ENCODE measurements at regions not wholly inside any gene's neighbourhood (a gene's known extent, or its start where the extent isn't known, plus 50 kb on each side); places are given as distances from the start of the nearest gene placed in this dataset.
"Not testable (repeated sequence)": the region's sequence is repeated elsewhere in the genome, so short reads cannot be mapped to it uniquely, and the experiment has no call there.

DNA sequence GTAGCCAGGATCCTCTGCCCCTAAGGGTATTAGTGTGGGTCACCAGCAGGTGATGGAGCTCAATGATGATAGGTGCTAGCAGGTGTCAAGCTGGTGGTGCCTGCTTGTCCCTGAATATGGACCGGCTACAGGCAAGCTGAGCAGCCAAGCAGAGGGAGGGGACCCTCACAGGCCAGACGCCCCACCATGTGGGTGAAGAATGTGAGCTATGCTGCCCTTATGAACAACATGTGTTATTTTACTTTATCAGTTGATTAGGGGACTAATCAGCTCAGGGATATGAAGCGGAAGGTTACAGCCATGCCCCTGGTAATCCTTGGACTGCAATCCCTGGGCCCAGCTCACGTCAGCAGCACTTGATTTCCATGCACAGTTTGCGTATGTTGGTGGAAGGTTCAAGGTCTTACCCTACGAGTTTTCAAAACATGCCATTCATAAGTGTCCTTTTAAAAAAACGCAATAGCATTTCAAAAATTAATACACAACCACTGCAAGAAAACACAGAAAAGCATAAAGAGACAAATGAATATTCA is 106.0 kb downstream of the CDC7 start:
- DNase-seq: no peak

DNA sequence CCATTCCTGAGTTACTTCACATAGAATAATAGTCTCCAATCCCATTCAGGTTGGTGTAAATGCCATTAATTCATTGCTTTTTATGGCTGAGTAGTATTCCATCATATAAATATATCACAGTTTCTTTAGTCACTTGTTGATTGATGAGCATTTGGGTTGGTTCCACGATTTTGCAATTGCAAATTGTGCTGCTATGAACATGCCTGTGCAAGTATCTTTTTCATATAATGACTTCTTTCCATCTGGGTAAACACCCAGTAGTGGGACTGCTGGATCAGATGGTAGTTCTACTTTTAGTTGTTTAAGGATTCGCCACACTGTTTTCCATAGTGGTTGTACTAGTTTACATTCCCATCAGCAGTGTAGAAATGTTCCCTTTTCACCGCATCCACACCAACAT is 107.0 kb downstream of the CDC7 start:
- DNase-seq: not testable (repeated sequence)

DNA sequence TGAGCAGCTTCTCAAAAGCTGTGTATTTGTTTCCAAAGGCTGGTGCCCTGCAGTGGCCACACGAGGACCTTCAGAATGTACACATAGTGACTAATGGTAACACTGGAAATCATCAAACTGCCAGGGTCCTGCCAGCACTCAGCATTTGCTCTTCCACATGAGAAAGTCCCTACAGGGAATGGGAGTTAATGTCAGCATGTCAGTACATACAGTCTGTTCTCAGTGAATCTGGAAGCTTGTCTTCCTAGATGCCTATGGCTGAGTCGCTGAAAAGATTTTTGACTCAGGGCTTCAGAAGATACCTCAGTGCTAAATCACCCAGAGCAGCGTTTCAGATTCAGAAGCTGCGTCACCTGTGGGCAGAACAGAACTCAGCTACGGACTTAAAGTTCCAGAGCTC is 108.2 kb downstream of the CDC7 start:
- DNase-seq: no peak

DNA sequence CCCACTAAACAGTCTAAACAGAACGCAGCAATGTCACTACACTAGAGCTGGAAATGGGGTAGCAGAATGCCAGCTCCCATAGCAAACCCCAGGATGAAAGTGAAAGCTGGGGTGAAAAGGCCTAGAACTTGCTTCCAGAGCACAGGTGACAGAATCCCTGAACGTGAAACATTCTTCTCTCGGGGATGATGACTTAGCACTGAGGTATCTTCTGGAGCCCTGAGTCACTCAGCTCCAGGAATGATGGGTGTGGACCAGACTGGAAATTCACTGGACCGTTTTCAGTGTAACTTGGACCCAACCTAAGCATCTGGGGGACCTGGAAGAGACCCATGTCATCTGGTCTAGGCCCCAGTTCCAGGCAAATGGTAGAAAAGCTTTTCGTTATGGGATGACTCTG is 108.9 kb downstream of the CDC7 start:
- DNase-seq: no peak

DNA sequence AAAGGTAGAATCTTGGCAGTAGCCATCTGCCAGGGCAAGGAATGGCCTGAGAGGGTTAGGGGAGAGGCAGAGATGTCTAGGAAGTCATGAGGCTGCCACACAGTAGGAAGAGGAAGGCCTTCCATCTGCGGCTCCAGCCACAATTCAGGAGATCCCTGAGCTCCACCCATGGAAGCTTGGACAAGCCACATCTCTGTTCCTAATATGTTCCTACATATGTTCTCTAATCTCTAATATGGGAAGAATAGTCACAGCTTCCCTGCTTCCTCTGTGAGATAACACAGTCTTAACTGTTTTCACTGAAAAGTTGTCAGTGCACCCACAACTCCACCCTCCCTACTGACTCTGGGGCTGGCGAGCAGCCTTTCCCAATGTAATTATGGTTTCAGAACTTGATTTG is 109.5 kb downstream of the CDC7 start:
- DNase-seq: no peak

DNA sequence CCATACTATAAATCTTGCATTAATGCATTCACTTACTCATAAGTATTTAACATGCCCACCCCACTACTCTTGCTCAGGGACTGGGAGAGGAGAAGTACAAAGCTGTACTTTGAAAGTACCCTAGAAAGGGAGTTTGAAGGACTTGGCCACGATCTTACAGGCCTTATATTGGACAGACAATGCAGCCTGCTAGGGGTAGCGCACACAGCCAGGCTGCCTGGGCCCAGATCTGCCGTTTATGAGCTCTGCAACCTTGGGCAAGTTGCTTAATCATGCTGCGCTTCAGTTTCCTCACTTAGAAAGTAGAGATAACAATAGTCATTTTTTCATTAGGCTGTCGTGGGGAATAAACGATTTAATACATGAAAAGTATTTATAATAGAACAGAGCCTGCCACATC is 110.1 kb downstream of the CDC7 start:
- DNase-seq: no peak

DNA sequence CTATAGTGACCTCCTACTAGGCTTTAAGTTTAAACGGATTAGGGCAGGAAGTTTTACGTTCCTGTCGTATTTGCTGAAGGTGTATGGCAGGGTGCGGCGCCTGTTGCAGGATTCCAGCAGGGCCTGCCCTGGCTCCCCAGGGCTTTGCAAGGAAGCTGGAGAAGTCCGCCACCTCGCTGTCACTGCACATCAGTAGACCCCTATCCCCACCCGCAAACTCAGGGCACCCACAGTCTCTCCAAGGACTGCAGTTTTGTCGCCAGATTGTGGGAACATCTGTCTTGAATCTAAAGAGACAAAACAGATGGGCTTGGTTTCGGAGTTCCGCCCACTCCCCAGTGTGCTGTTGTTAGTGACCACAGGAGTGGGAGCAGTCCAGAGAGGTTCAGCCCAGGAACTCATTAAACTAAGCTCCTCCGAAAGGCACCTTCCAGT is 110.8 kb downstream of the CDC7 start:
- DNase-seq: no peak

DNA sequence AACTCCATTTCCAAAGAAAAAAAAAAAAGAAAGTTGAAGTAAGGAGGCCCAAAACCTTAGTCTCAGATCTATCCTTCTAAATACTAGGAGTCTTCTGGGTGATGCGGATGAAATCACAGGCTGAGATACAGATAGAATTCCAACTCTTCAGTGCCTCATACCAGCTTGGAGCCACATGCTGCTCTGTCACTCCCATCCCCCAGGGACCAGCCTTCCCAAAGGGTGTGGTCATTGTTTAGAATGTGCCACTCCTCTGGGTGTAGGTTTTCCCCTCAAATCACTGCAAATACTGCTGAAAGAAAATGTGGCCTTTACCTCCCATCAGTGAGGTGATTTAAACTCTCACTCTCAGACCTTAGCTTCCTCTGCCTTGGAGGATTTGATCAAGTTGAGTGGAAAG is 112.9 kb downstream of the CDC7 start:
- DNase-seq: no peak

DNA sequence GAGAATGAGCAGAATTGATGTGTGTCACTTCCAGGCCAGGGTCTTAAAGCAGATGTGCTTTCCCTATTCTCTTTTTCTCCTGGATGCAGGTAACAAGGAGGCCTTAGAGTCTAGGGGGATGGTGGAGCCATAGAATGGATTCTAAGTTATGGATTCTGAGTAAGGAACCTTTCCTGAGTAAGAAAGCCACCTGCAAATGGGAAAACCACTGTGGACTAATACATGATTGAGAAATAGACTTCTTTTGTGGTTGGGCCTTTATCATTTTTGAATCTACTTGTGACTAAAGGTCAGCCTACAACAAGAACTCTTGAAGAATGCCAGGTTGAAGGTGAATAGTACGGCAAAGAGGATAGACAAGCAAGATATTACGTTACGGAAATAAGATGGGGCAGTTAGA is 116.1 kb downstream of the CDC7 start:
- DNase-seq: no peak

DNA sequence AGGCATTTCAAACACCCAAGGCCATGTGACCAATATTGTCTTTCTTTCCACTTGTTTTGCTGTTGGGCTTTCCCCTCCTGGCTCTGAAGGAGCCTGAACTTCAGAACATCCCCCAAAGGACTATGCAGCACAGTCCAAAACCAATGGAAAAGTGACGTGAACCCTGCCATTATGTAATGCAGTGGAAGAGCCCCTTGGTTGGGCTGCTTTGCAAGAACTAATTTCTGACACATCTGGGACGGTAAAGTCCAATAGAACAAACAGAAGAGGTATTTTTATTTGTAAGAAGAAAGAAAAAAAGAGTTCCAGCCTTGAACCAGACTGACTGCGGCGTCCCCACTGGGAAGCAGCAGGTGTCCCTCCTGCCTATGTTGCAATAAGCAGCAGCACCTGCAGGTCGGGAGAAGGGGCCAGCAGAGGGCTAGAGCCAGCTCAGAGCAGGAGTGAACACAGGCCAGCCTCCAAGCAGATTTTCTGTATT is 116.7 kb downstream of the CDC7 start:
- DNase-seq: no peak

DNA sequence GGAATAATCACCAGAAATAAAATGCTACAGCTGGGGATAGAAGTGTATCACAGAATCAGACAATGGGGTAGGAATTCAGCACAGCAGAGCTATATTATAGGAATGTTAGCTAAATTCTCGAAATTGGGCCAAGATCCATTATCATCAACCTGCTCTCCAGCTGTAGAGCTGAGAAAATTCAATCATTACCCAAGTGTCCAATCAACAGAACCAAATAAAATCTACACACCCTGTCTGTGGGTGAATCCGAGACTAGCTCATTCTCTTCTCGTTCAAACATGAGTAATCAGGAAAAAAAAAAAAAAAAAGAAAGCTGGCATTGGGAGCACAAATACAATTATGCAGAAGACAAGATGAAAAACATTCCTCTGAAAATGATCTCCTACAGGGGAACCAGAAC is 119.2 kb downstream of the CDC7 start:
- no peak for DNase-seq

DNA sequence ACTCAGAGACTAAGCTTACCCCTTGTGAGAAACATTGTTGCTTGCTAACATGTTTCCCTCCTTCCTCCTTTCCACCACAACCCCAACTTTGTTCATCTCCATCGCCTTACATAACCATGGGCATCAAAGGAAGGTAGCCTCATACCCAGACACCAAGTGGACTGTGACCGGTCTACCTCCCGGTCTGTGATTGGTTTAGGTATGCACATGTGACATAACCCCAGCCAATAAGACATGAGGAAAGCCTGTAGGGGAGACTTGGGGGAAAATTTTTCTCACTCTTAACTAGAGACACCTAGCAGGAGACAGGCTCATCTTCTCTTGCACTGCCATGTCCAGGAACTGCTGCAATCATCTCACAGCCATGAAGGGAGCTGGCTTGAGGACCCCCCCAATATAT is 120.7 kb downstream of the CDC7 start:
- DNase-seq: no peak

DNA sequence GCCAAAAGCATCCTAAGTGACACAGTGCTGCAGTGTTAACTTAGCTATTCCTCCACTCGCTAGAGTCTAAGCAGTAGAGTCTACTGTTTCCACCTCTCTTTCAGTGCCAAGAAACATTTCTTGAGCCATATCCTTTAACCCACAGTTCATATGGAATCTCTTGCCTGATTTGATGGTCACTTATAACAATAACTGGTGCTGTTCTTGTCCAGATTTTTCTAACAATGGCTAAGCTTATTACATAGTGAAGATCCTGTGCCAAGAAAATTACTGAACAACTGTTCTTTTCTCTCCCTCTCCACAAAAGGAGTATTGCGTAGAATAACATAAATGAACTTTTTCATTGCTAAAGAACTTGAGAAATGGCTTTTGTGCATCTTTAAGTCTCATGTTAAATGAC is 121.3 kb downstream of the CDC7 start:
- no peak for DNase-seq

DNA sequence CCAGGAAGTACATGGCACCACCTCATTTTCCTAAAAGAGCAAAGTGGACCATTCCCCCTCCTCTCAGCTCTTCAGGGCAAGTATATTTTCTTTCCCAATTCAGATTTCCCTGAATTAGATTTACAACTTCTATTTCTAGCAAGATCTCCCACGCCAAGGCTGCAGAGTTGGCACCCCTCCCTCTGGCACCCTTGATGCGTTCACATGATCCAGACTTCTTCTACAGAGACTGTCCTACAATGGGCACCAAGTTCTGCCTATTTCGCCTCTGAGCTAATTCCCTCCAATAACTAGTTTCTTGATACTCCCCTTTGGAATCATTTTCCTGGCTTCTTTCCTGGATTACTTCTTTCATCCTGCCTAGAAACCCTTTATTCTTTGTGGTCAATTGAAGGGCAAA is 122.0 kb downstream of the CDC7 start:
- no peak for DNase-seq

DNA sequence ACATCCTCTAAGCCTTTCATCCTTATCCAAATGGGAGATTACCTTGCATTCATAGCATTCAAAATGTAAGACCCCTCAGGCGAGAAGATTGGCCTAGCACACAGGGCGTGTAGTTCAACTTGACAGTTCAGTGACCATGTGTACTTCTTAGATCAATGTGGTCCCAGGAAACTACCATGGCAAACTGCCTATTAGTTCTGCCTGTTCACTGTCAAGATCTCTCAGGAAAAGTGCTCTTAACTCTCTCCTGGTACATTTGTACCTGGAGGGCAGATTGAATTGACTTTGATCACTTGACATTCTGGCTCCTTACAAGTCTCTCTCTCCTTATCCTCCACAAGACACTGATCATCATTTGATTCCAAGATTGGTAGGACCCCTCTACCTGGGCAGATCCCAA is 122.4 kb downstream of the CDC7 start:
- DNase-seq: no peak

DNA sequence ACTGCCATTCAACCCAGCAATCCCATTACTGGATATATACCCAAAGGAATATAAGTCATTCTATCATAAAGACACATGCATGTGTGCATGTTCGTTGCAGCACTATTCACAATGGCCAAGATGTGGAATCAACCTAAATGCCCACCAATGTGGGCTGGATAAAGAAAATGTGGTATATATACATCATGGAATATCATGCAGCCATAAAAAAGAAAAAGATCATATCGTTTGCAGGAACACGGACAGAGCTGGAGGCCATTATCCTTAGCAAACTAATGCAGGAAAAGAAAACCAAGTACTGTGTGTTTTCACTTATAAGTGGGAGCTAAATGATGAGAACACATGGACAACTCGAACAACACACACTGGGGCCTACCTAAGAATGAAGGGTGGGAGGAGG is 123.7 kb downstream of the CDC7 start:
- DNase-seq: no peak
